Coronary artery (tissue), 2 donors: ENCODE measurements at regions not wholly inside any gene's neighbourhood (a gene's known extent, or its start where the extent isn't known, plus 50 kb on each side); places are given as distances from the start of the nearest gene placed in this dataset.
"Not testable (repeated sequence)": the region's sequence is repeated elsewhere in the genome, so short reads cannot be mapped to it uniquely, and the experiment has no call there.

Experiments used
- DNase-seq: peaks from one replicate; pipeline ENCODE4 v3.0.0-alpha.2; 2017; ENCODE audit warnings: low spot score
- H3K27ac ChIP-seq, 2 donors: fragments of 200-600 bp; sonication (generic); one replicate each; pipeline ENCODE4 v1.5.1; 2016 to 2019
- H3K4me3 ChIP-seq: fragments of 200-600 bp; sonication (generic); 2 replicates; pipeline ENCODE4 v1.5.1; 2016; ENCODE audit warnings: mild to moderate bottlenecking, moderate library complexity
- TF ChIP-seq, protein P1 (sequence below): fragments of 200-600 bp; sonication (generic); IDR thresholded peaks from one replicate; pipeline ENCODE4 v1.5.1; 2019; ENCODE audit warnings: antibody characterized with exemption

DNA sequence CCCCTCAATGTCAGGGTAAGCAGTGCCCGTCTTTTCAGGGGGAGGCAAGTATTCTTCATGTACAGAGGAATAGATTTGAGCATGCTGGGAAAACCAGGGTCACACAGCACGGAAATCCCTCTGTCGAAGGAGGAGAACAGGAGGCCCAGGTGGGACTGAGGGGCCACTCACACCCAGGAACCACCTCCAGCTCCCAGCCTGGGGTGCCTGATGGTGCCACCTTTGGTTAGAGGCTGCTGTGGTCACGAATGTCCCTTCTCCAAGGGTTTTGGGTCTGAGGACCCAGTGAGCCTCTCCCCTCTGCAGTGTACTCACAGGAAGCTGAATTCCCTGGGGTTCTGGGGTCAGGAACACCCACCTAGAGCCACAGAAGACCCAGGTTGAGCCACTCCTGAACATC is 197.3 kb downstream of the ANKRD30B start:
- H3K4me3 ChIP-seq, result no peak overlapping the region
- no peak for DNase-seq
- TF ChIP-seq, protein P1, sequence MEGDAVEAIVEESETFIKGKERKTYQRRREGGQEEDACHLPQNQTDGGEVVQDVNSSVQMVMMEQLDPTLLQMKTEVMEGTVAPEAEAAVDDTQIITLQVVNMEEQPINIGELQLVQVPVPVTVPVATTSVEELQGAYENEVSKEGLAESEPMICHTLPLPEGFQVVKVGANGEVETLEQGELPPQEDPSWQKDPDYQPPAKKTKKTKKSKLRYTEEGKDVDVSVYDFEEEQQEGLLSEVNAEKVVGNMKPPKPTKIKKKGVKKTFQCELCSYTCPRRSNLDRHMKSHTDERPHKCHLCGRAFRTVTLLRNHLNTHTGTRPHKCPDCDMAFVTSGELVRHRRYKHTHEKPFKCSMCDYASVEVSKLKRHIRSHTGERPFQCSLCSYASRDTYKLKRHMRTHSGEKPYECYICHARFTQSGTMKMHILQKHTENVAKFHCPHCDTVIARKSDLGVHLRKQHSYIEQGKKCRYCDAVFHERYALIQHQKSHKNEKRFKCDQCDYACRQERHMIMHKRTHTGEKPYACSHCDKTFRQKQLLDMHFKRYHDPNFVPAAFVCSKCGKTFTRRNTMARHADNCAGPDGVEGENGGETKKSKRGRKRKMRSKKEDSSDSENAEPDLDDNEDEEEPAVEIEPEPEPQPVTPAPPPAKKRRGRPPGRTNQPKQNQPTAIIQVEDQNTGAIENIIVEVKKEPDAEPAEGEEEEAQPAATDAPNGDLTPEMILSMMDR, result no peak
- H3K27ac ChIP-seq, result no peak overlapping the region

DNA sequence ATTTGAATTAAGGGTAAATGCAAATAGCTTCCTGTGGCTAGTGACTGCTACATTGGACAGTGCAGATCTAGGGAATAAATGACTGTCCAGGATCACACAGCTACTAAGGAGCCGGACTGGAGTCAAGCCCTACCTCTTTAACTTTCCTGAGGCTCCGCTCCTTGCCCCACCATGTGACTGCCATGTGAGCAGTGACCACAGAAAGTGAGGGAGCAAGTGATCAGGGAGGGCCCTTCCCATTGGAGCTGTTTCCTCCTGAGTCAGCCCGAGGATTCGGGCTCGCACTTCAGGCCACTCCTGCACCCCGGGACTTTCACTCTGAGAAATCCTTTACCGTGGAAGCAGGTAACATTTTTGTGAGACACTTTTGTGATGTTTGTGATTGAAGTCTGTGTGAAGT is 198.0 kb downstream of the ANKRD30B start:
- peak; percentile 33 for DNase-seq
- Histone ChIP-seq H3K27ac (no peak overlapping the region), H3K4me3 (no peak overlapping the region)
- TF ChIP-seq, protein P1, result no peak

DNA sequence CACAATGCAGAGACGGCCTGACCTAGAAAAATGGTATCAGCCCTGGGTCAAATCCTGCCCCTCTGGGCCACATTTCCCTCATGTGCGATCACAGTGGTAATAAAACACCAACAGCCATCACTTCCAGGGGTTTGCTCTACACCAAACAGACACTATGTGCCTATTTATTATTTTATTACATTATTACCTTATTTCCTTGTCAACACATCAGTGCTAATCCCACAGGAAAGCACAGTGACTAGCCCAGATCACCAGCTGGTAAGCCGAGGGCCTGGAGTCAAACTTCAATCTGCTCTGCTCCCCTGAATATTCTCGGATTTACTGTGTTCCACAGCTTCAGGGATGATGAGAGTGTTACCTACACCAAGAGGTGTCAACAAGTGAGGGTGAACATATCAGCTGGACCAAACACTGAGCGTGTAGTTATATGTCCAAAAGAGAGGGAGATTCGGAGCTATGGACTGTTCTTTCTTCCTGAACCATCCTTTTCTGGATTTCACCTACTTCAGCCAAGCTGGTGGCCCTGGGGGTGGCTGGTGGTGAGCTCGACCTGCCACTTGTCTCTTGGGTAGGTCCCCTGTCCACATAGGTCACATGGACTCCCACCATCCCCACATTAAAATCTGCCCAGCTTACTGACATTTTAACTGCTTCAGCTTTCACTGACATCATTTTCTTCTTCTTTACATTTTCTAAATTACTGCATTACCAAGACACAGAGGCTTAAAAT is 198.9 kb downstream of the ANKRD30B start:
- peak; percentile 17 for DNase-seq
- H3K4me3 ChIP-seq, H3K27ac ChIP-seq: not testable (repeated sequence)

DNA sequence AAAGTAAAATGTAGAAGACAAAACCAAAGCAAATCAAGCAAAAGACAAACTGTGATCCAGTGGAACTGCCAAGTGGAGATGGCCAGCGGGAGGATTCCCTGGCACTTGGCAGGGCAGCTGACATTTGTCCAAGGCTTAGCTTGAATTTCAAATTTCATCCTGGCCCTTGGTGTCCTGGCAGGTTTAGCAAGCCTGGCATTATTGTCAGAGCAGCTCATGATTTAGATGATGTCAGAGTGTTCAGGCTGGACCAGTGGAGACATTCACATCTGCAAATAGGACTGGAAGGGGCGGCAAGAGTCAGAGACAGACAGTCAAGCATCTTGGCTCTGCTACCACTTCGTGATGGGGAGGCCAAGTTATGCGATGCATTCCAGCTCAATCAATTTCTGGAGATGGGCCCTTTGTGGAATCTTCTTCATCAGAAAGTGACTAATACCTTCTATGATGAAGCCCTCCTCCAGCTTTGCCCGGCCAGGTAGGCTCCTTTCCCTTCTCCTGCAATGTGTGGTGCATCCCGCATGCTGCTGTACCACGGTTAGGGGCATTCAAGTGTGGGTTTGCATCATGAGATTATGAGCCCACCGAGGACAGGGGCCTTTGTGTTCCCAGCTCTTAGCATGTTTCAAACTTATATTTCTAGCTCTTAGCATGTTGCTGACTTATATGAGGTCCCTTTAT is 199.7 kb downstream of the ANKRD30B start:
- DNase-seq, result peak; percentile 22
- H3K4me3 ChIP-seq, result no peak overlapping the region
- H3K27ac ChIP-seq, result no peak overlapping the region
- TF ChIP-seq, protein P1, result no peak

DNA sequence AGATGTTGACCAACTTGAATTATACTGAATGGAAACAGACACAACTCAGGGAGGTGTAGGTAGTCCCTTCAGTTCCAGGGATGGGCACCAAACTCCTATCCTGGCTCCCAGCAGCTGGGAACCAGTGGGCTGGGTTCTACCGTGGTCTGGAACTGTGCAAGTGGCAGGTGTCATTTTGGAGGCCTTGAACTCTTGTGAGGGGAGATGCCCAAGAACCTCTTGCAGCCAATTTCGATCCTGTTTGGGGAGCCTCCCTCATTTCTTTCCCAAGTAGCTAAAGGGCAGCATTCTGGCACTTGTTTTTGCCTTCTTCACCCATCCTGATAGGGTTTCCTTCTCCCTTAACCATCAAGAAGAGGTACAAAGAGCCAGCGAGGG is 200.2 kb downstream of the ANKRD30B start:
- Histone ChIP-seq H3K4me3 (no peak overlapping the region), H3K27ac (no peak overlapping the region)
- DNase-seq, result peak; percentile 64
- TF ChIP-seq, protein P1, result no peak

DNA sequence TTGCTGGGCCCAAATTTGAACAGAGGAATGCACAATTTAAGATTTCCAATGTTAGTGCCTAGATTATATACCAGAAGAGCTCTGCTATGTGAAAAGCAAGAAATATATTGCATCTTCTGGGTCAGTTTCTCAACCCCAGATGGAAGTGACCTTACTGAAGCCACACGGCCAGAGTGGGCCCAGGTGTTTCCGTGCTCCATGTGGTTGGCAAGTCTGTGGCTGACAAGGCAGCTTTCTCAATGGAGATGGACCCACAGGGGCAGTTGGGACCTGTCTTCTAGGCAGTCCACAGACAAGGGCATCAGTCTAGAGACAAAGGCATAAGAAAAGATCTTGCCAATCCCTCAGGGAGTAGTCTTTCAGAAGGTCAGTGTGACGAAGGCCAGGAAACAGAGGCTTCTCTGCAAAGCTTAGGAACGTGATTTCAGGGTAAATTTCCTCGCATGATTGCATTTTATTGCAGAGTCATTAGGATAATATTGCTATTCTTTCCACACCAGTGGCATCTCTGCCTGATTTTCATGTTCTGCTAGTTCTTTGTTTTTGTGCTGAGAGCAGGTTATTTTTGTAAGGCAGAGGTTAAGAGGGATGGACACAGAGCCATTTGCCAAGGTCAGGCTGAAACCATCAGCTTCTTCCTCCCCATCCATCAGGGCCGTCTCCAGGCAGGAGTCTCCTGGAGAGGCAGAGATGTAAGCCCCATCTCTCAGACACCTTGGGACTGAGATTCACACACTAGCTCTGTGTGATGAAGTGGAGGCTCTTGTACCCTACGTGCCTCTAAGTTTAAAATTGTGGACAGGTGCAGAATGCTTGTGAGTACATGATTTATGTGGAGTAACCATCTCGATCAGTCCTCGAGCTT is 202.1 kb downstream of the ANKRD30B start:
- DNase-seq, result no peak
- Histone ChIP-seq H3K4me3 (no peak overlapping the region), H3K27ac (no peak overlapping the region)
- TF ChIP-seq, protein P1, result no peak

DNA sequence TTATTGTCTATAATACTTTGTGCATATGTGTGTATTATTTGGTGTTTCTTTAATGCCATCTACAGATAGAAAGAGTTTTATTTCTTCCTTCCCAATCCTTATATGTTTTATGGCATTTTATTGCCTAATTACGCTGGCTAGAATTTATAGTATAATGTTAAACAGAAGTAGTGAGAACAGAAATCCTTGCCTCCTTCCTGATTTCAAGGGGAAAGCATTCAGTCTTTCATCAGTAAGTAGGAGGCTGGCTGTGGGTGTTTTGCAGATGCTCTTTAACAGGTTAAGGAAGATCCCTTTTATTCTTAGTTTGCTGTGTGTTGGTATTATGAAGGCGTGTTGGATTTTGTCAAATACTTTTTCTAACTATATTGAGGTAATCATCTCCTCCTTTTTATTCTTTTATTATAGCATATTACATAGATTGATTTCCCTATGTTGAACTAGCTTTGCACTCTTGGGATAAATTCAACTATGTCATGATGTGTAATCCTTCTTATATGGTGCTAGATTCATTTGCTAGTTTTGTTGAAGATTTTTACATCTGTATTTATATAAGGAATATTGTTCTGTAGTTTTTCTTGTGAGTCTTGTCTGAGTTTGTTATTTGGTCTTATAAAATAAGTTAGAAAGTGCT is 204.6 kb downstream of the ANKRD30B start:
- not testable (repeated sequence) for H3K4me3 ChIP-seq, H3K27ac ChIP-seq, DNase-seq
